GM12872 (cell line): ENCODE measurements at regions not wholly inside any gene's neighbourhood (a gene's known extent, or its start where the extent isn't known, plus 50 kb on each side); places are given as distances from the start of the nearest gene placed in this dataset.

Experiments used
- TF ChIP-seq, protein P1 (sequence below): IDR thresholded peaks from 3 replicates; pipeline ENCODE4 v1.5.1; 2011; ENCODE audit warnings: low read depth, mild to moderate bottlenecking, low read length, moderate library complexity; ENCODE audit not compliant: insufficient read depth

DNA sequence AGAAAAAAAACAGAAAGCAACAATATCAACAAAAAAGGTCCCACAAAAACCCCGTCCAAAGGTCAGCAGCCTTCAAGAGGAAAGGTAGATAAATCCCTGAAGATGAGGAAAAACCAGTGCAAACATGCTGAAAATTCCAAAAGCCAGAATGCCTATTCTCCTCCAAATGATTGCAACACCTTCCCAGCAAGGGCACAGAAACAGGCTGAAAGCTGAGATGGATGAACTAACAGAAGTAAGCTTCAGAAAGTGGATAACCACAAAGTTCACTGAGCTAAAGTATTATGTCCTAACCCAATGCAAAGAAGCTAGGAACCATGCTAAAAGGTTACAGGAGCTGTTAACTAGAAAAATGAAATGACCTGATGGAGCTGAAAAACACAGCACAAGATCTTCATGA is 226.4 kb upstream of the DSEL start:
- TF ChIP-seq, protein P1, sequence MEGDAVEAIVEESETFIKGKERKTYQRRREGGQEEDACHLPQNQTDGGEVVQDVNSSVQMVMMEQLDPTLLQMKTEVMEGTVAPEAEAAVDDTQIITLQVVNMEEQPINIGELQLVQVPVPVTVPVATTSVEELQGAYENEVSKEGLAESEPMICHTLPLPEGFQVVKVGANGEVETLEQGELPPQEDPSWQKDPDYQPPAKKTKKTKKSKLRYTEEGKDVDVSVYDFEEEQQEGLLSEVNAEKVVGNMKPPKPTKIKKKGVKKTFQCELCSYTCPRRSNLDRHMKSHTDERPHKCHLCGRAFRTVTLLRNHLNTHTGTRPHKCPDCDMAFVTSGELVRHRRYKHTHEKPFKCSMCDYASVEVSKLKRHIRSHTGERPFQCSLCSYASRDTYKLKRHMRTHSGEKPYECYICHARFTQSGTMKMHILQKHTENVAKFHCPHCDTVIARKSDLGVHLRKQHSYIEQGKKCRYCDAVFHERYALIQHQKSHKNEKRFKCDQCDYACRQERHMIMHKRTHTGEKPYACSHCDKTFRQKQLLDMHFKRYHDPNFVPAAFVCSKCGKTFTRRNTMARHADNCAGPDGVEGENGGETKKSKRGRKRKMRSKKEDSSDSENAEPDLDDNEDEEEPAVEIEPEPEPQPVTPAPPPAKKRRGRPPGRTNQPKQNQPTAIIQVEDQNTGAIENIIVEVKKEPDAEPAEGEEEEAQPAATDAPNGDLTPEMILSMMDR, result no peak

DNA sequence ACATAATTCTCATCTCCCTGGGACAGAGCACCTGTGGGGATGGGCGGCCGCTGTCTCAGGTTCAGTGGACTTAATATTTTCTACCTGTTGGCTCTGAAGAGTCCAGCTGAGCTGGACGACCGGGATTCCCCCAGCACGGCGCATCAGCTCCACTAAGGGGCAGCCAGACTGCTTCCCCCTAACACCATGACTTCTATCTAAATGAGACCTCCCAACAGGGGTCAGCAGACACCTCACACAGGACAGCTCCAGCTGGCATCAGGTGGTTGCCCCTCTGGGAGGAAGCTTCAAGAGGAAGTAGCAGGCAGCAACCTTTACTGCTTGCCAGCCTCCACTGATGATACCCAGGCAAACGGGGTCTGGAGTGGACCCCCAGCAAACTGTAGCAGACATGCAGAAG is 226.0 kb upstream of the DSEL start:
- TF ChIP-seq, protein P1, result no peak

DNA sequence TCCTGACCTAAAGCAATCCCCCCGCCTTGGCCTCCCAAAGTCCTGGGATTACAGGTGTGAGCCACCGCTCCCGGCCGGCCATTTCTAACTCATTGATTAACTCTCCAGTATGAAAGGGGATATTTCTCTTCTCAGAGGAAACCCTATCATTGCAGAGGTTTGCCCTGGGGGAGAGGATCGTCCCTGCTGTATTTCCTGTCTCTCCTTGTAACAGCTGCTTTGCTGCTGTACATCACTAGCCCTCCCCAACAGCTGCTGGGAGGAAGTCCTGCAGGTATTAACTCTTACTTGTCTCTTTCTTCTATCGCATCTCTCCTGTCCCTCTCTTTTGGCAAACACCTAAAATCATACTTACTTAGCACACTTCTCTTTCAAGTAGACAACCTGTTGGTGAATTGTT is 219.0 kb upstream of the DSEL start:
- TF ChIP-seq, protein P1, result no peak

DNA sequence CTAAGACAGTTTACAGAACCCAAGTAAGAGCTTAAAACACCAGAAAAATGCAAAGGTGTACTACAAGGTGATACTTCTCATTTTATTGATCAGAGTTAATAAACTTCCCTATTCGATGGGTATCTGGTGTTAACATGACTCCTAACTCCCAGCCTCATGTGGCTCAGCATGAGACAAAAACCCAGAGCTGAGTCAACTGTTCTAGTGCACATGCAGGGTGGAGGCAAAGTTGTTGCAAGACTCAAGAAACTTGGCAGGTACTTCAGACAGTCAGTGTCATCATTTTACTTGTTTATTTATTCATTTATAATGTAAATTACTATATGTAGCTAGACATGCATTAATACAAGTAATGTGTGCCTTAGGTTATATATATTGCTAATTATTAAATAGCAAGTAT is 216.6 kb upstream of the DSEL start:
- TF ChIP-seq, protein P1, result no peak

DNA sequence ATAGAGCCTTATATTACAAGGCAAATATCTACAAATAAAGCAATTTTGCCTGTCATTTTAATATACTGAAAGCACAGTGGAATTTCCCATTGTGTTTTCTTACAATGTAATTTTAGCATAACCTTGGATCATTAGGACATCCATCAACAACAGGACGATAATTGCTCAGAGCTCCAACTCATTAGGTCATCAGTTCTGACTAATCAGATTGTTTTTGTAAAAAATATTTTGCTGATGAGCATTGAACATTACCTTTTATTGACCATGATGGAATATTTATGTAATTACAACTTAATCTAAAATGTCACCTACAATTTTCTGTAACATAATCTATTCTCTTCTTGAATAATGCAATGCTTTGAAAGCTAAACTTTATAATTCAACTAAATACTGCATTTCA is 215.3 kb upstream of the DSEL start:
- TF ChIP-seq, protein P1, result no peak

DNA sequence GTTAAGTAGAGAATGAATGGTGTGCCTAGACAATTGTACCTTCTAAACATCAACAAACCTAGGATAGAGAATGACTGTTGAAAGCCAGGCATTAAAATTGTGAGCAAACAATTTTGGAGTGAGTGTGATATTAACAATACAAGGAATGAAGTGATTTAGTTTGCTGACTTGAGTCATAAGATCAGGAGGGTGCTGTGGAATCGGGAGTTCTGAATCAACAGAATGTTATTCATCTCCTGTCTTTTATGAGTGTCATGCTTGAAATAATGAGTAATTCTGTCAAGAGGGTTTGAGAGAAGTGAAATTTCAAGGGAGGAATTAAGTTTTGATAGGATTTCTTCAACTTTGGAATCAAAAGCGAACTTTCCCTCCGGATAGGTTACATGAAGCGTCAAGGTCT is 214.4 kb upstream of the DSEL start:
- TF ChIP-seq, protein P1, result no peak

DNA sequence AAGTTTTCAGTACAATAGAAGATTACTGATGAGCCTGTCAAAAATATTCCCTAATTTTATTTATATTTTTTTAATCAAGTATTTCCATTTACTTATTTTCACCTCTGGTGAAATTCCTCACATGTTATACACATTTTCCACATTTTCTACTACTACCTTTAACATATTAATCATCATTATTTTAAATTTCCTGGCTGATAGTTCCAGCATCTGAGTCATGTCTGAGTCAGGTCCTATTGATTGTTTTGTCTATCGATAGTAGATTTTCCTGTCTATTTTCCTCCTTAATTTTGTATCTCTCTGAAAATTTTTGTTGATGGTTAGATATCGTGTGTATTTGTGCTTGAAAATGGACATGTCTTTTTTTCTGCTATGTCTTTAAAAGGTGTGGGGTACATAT is 211.8 kb upstream of the DSEL start:
- TF ChIP-seq, protein P1, result no peak

DNA sequence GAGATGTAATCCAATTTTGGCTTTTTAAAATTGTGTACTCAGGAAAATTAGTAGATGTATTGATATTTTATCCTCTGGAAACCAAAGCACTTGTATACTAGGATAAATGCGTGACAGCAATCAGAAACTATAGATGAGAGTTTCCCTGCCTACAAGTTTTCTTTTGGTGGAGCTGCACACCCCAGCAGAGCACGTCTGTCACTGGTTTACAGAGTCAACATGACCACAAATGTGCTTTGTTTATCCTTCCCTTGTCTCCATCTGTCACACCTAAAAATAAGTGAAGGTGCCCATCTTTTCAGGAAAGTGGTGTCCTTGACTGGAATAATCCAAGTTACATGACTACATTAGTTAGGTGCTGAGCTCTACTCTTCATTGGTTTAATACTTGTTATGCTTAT is 210.4 kb upstream of the DSEL start:
- TF ChIP-seq, protein P1, result no peak
